NT2/D1 (cell line): ENCODE measurements at regions not wholly inside any gene's neighbourhood (a gene's known extent, or its start where the extent isn't known, plus 50 kb on each side); places are given as distances from the start of the nearest gene placed in this dataset.

ENCODE experiments used
- SUZ12 ChIP-seq: IDR thresholded peaks from 2 replicates; pipeline ENCODE4 v1.6.1; 2011; ENCODE audit not compliant: insufficient read length, insufficient read depth; ENCODE audit errors: extremely low read depth
- YY1 ChIP-seq: IDR thresholded peaks from 2 replicates; pipeline ENCODE4 v1.6.1; 2011; ENCODE audit not compliant: insufficient read length, insufficient read depth
- ZNF274 ChIP-seq: IDR thresholded peaks from 2 replicates; pipeline ENCODE4 v1.6.1; 2011; ENCODE audit warnings: mild to moderate bottlenecking, low read depth, low read length

DNA sequence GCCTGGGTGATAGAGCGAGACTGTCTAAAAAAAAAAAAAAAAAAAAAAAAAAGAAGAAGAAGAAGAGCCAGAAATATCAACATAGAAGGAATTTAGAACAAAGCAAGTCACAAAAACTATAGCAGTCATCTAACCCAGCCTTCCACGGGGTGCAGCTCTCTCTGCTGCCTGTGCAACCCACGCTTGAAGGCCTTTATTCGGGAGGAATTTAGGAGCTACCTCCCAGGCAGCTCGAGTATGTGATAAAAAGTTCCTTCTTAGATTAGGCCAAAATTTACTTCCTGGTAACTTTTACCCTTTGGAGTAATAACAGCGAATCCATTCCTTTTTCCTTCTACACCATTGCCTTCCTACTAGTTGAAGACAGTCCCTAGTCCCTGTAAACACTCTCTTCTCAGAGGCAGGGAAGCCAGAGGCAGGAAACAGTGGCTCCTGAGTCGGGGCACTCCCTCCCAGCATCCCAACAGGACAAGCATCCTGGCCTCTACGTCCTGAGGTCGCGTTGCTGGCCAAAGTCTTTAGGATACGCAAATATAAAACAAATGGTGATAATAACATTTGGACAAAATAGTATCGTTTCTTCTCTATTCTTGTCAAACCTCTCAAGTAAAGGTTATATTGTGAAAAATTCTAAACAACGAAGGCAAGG, 109.3 kb upstream of the KMT2C start:
- no peak for TF ChIP-seq YY1
- TF ChIP-seq SUZ12 = no peak
- no peak for TF ChIP-seq ZNF274
